HCT116 (cell line): ENCODE measurements at regions not wholly inside any gene's neighbourhood (a gene's known extent, or its start where the extent isn't known, plus 50 kb on each side); places are given as distances from the start of the nearest gene placed in this dataset.

Experiments
- ATAC-seq: fragments of 200-7000 bp; cut with Tn5 transposase; 2 replicates; pipeline ENCODE4 v1.9.1; 2020; ENCODE audit warnings: mild to moderate bottlenecking, moderate library complexity
- BruUV-seq: library from RNA; stranded (reverse); fragments of 400-500 nt; replicated peaks from 2 replicates; lab custom pipeline; 2021; lab: Mats Ljungman, UMichigan
- CTCF ChIA-PET: fragments of 300-600 bp; sonication (Branson Sonifier 250); formaldehyde crosslinking; loops from one replicate; lab custom pipeline; 2021; ENCODE audit warnings: antibody characterized with exemption; lab: Charles Lee
- POLR2A ChIA-PET: fragments of 300-600, 350-600 bp; sonication (Branson Sonifier 250); formaldehyde crosslinking; loops from one replicate; lab custom pipeline; 2021; ENCODE audit warnings: antibody characterized with exemption; lab: Charles Lee
- RAD21 ChIA-PET, 2 experiments: fragments of 300-600 bp; sonication (Branson Sonifier 250); formaldehyde crosslinking; loops; one replicate each; lab custom pipeline; 2023; ENCODE audit warnings: low total read pairs in 2 of 2; ENCODE audit not compliant: uncharacterized antibody in 2 of 2, unreplicated experiment in 2 of 2, low non-redundant PET in 1 of 2; lab: Charles Lee
- DNase-seq: peaks from one replicate; pipeline ENCODE4 v3.0.0-alpha.2; 2010; ENCODE audit warnings: low read depth, low spot score
- H2AFZ ChIP-seq: fragments of 200-600 bp; shearing (Covaris generic), sonication (generic); 2 replicates; pipeline ENCODE4 v1.6.1; 2017; ENCODE audit warnings: low read depth, mixed run types, mixed read lengths, antibody characterized with exemption, low read length; ENCODE audit not compliant: poor library complexity, severe bottlenecking
- H3K27ac ChIP-seq: 2 replicates; pipeline ENCODE4 v1.5.1; 2012; ENCODE audit warnings: low read depth, low read length
- H3K27me3 ChIP-seq: fragments of 200-600 bp; sonication (generic); 2 replicates; pipeline ENCODE4 v1.6.1; 2016; ENCODE audit warnings: mixed run types, low read length, mixed read lengths; ENCODE audit not compliant: insufficient read depth
- H3K36me3 ChIP-seq, 2 experiments: fragments of 200-500 bp in 1 of 2; fragments of 200-600 bp in 1 of 2; sonication (Bioruptor generic) in 1 of 2; sonication (generic) in 1 of 2; 2 replicates each; pipeline versions ENCODE4 v1.5.1 to v1.6.1; 2014 to 2016; ENCODE audit warnings: low read length in 2 of 2, inconsistent platforms in 1 of 2, mixed read lengths in 1 of 2, mixed run types in 1 of 2; ENCODE audit not compliant: insufficient read depth in 2 of 2, control insufficient read depth in 1 of 2
- H3K4me1 ChIP-seq, 2 experiments: fragments of 200-600 bp in 1 of 2; sonication (generic) in 1 of 2; 2 replicates each; pipeline versions ENCODE4 v1.5.1 to v1.6.1; 2012 to 2017; ENCODE audit warnings: low read length in 2 of 2, inconsistent platforms in 1 of 2, mild to moderate bottlenecking in 1 of 2, mixed read lengths in 1 of 2, mixed run types in 1 of 2, moderate library complexity in 1 of 2; ENCODE audit not compliant: insufficient read depth in 2 of 2, control insufficient read depth in 1 of 2
- H3K4me2 ChIP-seq: fragments of 200-600 bp; sonication (generic); 2 replicates; pipeline ENCODE4 v1.6.1; 2017; ENCODE audit warnings: mixed run types, low read length, mixed read lengths
- H3K4me3 ChIP-seq, 2 experiments: fragments of 200-600 bp in 1 of 2; sonication (generic) in 1 of 2; replicated peaks in 1 of 2; 2 replicates each; pipeline ENCODE4 v1.5.1; 2011 to 2016; ENCODE audit warnings: low read length in 2 of 2, control low read depth in 1 of 2, low read depth in 1 of 2, mild to moderate bottlenecking in 1 of 2, mixed read lengths in 1 of 2, mixed run types in 1 of 2
- H3K79me2 ChIP-seq: fragments of 200-600 bp; sonication (generic); 2 replicates; pipeline ENCODE4 v1.6.1; 2017; ENCODE audit warnings: mild to moderate bottlenecking, mixed run types, low read length, moderate library complexity, mixed read lengths; ENCODE audit not compliant: insufficient read depth
- H3K9ac ChIP-seq: fragments of 200-600 bp; sonication (generic); 2 replicates; pipeline ENCODE4 v1.6.1; 2016; ENCODE audit warnings: low read length, mixed read lengths
- H3K9me2 ChIP-seq: fragments of 200-600 bp; sonication (generic), shearing (Covaris generic); 2 replicates; pipeline ENCODE4 v1.6.1; 2017; ENCODE audit warnings: mixed run types, mild to moderate bottlenecking, moderate library complexity; ENCODE audit not compliant: insufficient read depth
- H3K9me3 ChIP-seq, 2 experiments: fragments of 200-500 bp in 1 of 2; fragments of 200-600 bp in 1 of 2; sonication (Bioruptor generic) in 1 of 2; sonication (generic) in 1 of 2; 2 replicates each; pipeline ENCODE4 v1.6.1; 2014 to 2017; ENCODE audit warnings: low read length in 2 of 2, mixed read lengths in 2 of 2, inconsistent platforms in 1 of 2, low read depth in 1 of 2, mild to moderate bottlenecking in 1 of 2, mixed run types in 1 of 2, moderate library complexity in 1 of 2; ENCODE audit not compliant: control insufficient read depth in 1 of 2, insufficient read depth in 1 of 2
- H4K20me1 ChIP-seq: fragments of 200-600 bp; sonication (generic), shearing (Covaris generic); 2 replicates; pipeline ENCODE4 v1.6.1; 2017; ENCODE audit warnings: mixed run types, mild to moderate bottlenecking, moderate library complexity; ENCODE audit not compliant: insufficient read depth
- ELF1 ChIP-seq: IDR thresholded peaks from 2 replicates; pipeline ENCODE4 v1.6.1; 2012; ENCODE audit warnings: low read depth, borderline replicate concordance
- EZH2 ChIP-seq: fragments of 200-600 bp; sonication (generic); IDR thresholded peaks from 2 replicates; pipeline ENCODE4 v1.6.1; 2017; ENCODE audit warnings: antibody characterized with exemption, mixed run types
- EZH2phosphoT487 ChIP-seq: fragments of 200-600 bp; IDR thresholded peaks from 2 replicates; pipeline ENCODE4 v1.6.1; 2018; ENCODE audit warnings: antibody characterized with exemption, borderline replicate concordance
- FOSL1 ChIP-seq: IDR thresholded peaks from 2 replicates; pipeline ENCODE4 v1.6.1; 2012; ENCODE audit warnings: low read depth
- POLR2A ChIP-seq: IDR thresholded peaks from 2 replicates; pipeline ENCODE4 v1.7.0; 2011; ENCODE audit warnings: borderline replicate concordance; ENCODE audit not compliant: insufficient read depth, insufficient read length; ENCODE audit errors: extremely low read depth
- RAD21 ChIP-seq: IDR thresholded peaks from 2 replicates; pipeline ENCODE4 v1.6.1; 2012; ENCODE audit warnings: low read depth, mild to moderate bottlenecking
- SP1 ChIP-seq: IDR thresholded peaks from 2 replicates; pipeline ENCODE4 v1.6.1; 2012; ENCODE audit warnings: low read depth
- SRF ChIP-seq: IDR thresholded peaks from 2 replicates; pipeline ENCODE4 v1.6.1; 2012; ENCODE audit warnings: low read depth
- ZNF274 ChIP-seq: fragments of 200-500 bp; sonication (Bioruptor generic); IDR thresholded peaks from 2 replicates; pipeline ENCODE4 v1.6.1; 2014; ENCODE audit warnings: mild to moderate bottlenecking, low read depth, low read length, inconsistent platforms
- intact Hi-C: fragments of 100-400 bp; cut with micrococcal nuclease; formaldehyde crosslinking; loops from 2 replicates; pipeline ENCODE4 v1.10.0; 2022
- TF ChIP-seq, protein P1 (sequence below), 3 experiments: fragments of 200-600 bp in 1 of 3; sonication (generic) in 1 of 3; IDR thresholded peaks in 2 of 3; conservative IDR thresholded peaks in 1 of 3; 2 replicates each; pipeline ENCODE4 v1.5.1; 2012 to 2017; ENCODE audit warnings: low read depth in 2 of 3, low read length in 2 of 3, antibody characterized with exemption in 1 of 3, borderline replicate concordance in 1 of 3, control low read depth in 1 of 3, mild to moderate bottlenecking in 1 of 3, mixed read lengths in 1 of 3, mixed run types in 1 of 3, moderate library complexity in 1 of 3; ENCODE audit not compliant: insufficient read depth in 1 of 3
- TF ChIP-seq, protein P2 (sequence below): IDR thresholded peaks from 2 replicates; pipeline ENCODE4 v1.6.1; 2012; ENCODE audit warnings: low read depth
- TF ChIP-seq, protein P3 (sequence below): IDR thresholded peaks from 2 replicates; pipeline ENCODE4 v1.6.1; 2012

DNA sequence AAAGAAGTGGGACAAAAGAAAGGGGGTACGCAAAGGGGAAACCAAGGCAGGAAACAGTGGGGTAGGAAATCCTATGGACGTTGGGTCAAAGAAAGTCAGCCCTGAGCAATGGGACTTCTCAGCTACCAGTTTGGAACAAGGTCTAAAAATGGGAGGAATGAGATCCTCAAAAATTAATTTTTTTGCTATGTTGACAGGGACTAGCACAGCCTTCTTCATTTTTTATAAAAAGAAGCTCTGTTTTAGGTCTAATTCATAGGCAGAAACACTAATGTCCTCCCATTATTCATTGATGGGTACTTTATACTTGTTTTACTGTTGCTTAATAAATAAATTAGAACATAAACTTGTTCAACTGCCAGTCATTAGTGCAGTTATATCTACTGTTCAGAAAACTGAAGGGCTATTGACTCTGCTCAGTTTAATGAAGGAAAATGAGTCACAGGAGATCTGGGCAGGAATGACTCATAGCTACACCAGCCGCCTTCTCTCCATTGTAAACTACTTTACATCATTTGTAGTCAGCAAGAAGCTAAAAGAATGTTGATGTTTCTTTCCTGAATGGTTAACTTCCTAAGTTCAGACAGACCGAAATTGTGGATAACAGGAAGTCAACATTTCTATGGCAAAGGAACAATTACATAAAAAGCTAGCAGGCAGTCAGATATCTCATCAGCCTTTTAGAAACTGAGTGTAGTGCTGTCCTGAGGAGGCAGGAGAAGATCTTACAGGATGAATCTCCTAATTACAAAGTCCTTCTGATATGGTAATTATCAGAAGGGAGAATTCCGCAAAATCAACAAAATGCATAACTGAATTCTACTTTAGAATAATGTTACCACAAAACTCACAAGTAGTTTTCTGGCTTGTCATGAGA lies 356.4 kb upstream of the PKN2 start (continued):
- TF ChIP-seq, protein P1, sequence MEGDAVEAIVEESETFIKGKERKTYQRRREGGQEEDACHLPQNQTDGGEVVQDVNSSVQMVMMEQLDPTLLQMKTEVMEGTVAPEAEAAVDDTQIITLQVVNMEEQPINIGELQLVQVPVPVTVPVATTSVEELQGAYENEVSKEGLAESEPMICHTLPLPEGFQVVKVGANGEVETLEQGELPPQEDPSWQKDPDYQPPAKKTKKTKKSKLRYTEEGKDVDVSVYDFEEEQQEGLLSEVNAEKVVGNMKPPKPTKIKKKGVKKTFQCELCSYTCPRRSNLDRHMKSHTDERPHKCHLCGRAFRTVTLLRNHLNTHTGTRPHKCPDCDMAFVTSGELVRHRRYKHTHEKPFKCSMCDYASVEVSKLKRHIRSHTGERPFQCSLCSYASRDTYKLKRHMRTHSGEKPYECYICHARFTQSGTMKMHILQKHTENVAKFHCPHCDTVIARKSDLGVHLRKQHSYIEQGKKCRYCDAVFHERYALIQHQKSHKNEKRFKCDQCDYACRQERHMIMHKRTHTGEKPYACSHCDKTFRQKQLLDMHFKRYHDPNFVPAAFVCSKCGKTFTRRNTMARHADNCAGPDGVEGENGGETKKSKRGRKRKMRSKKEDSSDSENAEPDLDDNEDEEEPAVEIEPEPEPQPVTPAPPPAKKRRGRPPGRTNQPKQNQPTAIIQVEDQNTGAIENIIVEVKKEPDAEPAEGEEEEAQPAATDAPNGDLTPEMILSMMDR (IDR thresholded peaks at IDR 0.05 in 2 of 3, conservative IDR thresholded peaks at IDR 0.05 in 1 of 3; ENCODE audit: borderline replicate concordance in 1 of 3, insufficient read depth in 1 of 3, low read depth in 2 of 3, low read length in 2 of 3): no peak
- TF ChIP-seq SRF (peak; percentile 49; the same call in 1 of the 2 replicates), EZH2phosphoT487 (no peak)

DNA sequence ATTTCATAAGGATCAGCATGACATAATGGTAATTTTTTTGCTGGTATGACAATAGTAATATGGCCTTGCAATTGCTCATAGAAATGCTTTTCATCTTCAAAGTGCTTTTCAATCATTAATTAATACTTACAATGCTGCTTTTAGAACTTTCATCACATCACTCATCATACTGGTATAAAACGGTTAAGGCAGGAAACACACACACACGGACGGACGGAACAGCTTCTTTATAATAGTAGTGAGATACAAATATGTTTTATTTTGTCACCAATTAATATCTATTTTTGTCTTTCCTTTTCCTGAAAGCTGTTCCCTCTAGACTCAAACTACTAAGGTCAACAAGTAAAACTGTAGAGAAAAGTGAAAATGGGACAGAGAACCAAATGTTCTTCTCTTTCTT lies 353.9 kb upstream of the PKN2 start:
- DNase-seq (no peak), ATAC-seq (no peak)
- H2AFZ ChIP-seq: no peak overlapping the region
- intact Hi-C loops: no loop called here
- H3K36me3 ChIP-seq: no peaks in the 10 kb centered on the region
- BruUV-seq: no TSS peak
- H3K9me3 ChIP-seq: no peaks in the 10 kb centered on the region
- RAD21 ChIA-PET: no interaction called here
- peaks cover 9 to 15% of the 10 kb centered on the region in 2 experiments; a peak in 3 of 4 replicates for H3K4me1 ChIP-seq
- CTCF ChIA-PET: no interaction called here
- POLR2A ChIA-PET: no interaction called here
- H3K4me2 ChIP-seq: no peak overlapping the region
- no peaks in the 10 kb centered on the region for H3K9me2 ChIP-seq
- no peak overlapping the region for H3K27ac ChIP-seq
- TF ChIP-seq ELF1 (no peak), RAD21 (no peak), FOSL1 (no peak), POLR2A (no peak), EZH2 (no peak), ZNF274 (no peak), SP1 (no peak)
- TF ChIP-seq, protein P2, sequence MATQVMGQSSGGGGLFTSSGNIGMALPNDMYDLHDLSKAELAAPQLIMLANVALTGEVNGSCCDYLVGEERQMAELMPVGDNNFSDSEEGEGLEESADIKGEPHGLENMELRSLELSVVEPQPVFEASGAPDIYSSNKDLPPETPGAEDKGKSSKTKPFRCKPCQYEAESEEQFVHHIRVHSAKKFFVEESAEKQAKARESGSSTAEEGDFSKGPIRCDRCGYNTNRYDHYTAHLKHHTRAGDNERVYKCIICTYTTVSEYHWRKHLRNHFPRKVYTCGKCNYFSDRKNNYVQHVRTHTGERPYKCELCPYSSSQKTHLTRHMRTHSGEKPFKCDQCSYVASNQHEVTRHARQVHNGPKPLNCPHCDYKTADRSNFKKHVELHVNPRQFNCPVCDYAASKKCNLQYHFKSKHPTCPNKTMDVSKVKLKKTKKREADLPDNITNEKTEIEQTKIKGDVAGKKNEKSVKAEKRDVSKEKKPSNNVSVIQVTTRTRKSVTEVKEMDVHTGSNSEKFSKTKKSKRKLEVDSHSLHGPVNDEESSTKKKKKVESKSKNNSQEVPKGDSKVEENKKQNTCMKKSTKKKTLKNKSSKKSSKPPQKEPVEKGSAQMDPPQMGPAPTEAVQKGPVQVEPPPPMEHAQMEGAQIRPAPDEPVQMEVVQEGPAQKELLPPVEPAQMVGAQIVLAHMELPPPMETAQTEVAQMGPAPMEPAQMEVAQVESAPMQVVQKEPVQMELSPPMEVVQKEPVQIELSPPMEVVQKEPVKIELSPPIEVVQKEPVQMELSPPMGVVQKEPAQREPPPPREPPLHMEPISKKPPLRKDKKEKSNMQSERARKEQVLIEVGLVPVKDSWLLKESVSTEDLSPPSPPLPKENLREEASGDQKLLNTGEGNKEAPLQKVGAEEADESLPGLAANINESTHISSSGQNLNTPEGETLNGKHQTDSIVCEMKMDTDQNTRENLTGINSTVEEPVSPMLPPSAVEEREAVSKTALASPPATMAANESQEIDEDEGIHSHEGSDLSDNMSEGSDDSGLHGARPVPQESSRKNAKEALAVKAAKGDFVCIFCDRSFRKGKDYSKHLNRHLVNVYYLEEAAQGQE: no peak
- TF ChIP-seq, protein P3, sequence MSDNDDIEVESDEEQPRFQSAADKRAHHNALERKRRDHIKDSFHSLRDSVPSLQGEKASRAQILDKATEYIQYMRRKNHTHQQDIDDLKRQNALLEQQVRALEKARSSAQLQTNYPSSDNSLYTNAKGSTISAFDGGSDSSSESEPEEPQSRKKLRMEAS: no peak
- H3K79me2 ChIP-seq: no peaks in the 10 kb centered on the region
- H4K20me1 ChIP-seq: no peaks in the 10 kb centered on the region
- no peak overlapping the region for H3K9ac ChIP-seq
- no peaks in the 10 kb centered on the region for H3K27me3 ChIP-seq
- no peak overlapping the region for H3K4me3 ChIP-seq
